AG04450 (cell line): ENCODE measurements at regions not wholly inside any gene's neighbourhood (a gene's known extent, or its start where the extent isn't known, plus 50 kb on each side); places are given as distances from the start of the nearest gene placed in this dataset.

Experiments used
- CTCF ChIA-PET: fragments of 300-600, 350-600 bp; formaldehyde crosslinking; extraction: SDS; loops from one replicate; lab custom pipeline; 2022; ENCODE audit warnings: antibody characterized with exemption, inconsistent platforms; lab: Charles Lee
- POLR2A ChIA-PET: fragments of 350-600 bp; formaldehyde crosslinking; extraction: SDS; loops from one replicate; lab custom pipeline; 2021; ENCODE audit warnings: antibody characterized with exemption, inconsistent platforms; lab: Yijun Ruan, JAX
- DNase-seq: peaks from one replicate; pipeline ENCODE4 v3.0.0-alpha.2; 2011; ENCODE audit warnings: low read depth, low spot score
- H3K27ac ChIP-seq: one replicate; pipeline ENCODE4 v1.5.1; 2012; ENCODE audit warnings: low read depth, low read length, control low read depth
- H3K27me3 ChIP-seq: one replicate; pipeline ENCODE4 v1.6.0; 2012; ENCODE audit warnings: low read length; ENCODE audit not compliant: control insufficient read depth, insufficient read depth
- H3K4me3 ChIP-seq: 2 replicates; pipeline ENCODE4 v1.5.1; 2011; ENCODE audit warnings: mild to moderate bottlenecking, low read depth, low read length, control low read depth
- H3K9me3 ChIP-seq: 2 replicates; pipeline ENCODE4 v1.5.1; 2012; ENCODE audit warnings: low read length; ENCODE audit not compliant: control insufficient read depth, insufficient read depth
- CTCF ChIP-seq: IDR thresholded peaks from 2 replicates; pipeline ENCODE4 v1.5.1; 2011; ENCODE audit warnings: low read depth, low read length, control low read depth, inconsistent platforms

GRCh38 chr4:123577225-123577906 is 180.8 kb downstream of the SPRY1 start:
- ChIA-PET POLR2A (no interaction called here), CTCF (no interaction called here)
- no peaks in the 10 kb centered on the region for H3K27me3 ChIP-seq
- no peak overlapping the region for H3K4me3 ChIP-seq
- no peak for TF ChIP-seq CTCF
- no peak for DNase-seq
- no peak overlapping the region for H3K27ac ChIP-seq
- peaks cover 8% of the 10 kb centered on the region for H3K9me3 ChIP-seq

GRCh38 chr4:123578276-123579029 is 181.9 kb downstream of the SPRY1 start:
- Histone ChIP-seq H3K4me3 (no peak overlapping the region), H3K27ac (no peak overlapping the region), H3K9me3 (peaks cover 8% of the 10 kb centered on the region), H3K27me3 (no peaks in the 10 kb centered on the region)
- DNase-seq, result no peak
- ChIA-PET CTCF (interaction anchor here (1.4 kb wide), 1 partner anchor 14 kb away, joined by 7 read pairs; no protein-coding TSS in a partner anchor), POLR2A (no interaction called here)
- no peak for TF ChIP-seq CTCF

- TF ChIP-seq CTCF, result no peak
- DNase-seq, result no peak
- H3K27ac ChIP-seq, result no peak overlapping the region
- CTCF ChIA-PET, result no interaction called here
- POLR2A ChIA-PET, result no interaction called here
- H3K27me3 ChIP-seq, result no peaks in the 10 kb centered on the region
- H3K4me3 ChIP-seq, result no peak overlapping the region
- peaks cover 8% of the 10 kb centered on the region for H3K9me3 ChIP-seq
Measured at GRCh38 chr4:123579961-123580360, 183.4 kb downstream of the SPRY1 start.

- no peak overlapping the region for H3K27ac ChIP-seq
- POLR2A ChIA-PET, result no interaction called here
- CTCF ChIA-PET, result interaction anchor here (0.8 kb wide), 1 partner anchor 80 kb away, joined by 3 read pairs; no protein-coding TSS in a partner anchor
- DNase-seq, result no peak
- H3K4me3 ChIP-seq, result no peak overlapping the region
- peaks cover 8% of the 10 kb centered on the region for H3K9me3 ChIP-seq
- no peak for TF ChIP-seq CTCF
- no peaks in the 10 kb centered on the region for H3K27me3 ChIP-seq
Measured at GRCh38 chr4:123580981-123581664, 184.5 kb downstream of the SPRY1 start.
